Endometrium (tissue), 2 donors: ENCODE measurements at regions not wholly inside any gene's neighbourhood (a gene's known extent, or its start where the extent isn't known, plus 50 kb on each side); places are given as distances from the start of the nearest gene placed in this dataset.
"Not testable (repeated sequence)": the region's sequence is repeated elsewhere in the genome, so short reads cannot be mapped to it uniquely, and the experiment has no call there.

ENCODE experiments used
- FAIRE-seq: peaks from 2 replicates; lab custom pipeline; 2012; peaks lifted over from hg19 to GRCh38; lab: Jason Lieb, UNC
- donor health status: control.
- donor health status: control.

DNA sequence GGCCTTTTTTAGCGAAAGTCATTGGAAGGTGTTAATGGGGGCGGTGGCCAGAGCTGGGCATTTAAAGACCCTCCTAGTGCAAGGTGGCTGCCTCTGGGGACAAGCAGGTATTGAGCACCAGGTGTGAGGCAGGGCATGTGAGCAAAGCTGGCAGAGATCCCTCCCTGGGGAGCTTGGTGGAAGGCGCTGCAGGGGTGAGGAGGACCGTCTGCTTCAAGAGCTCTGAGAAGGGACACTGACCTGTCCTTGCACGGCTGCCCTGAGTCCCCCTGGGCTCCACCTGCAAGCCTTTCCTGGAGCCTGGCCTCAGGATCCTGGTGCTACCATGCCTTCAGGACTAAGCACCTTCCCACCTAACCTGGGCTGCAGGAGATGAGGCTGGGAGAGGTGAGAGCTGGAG is 127.0 kb upstream of the CIBAR2 start:
- no peak for FAIRE-seq

DNA sequence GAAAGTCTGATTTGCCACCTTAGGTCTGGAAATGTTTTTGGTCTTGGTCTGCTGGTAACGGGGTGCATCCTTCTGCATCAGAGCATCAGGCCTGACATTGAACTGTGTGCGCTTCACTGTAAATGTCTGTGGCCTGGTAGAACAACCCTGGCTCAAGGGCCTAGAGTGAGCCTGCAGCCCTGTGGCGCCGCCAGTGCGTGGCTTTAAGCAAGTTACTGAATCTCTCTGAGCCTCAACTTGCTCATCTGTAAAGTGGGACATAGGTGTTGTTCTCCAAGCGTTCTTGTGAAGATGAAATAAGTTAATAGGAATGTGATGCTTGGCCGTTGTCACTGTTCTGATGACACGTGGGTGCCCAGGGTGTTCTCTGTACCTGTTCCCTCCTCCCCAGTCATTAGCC is 127.6 kb upstream of the CIBAR2 start:
- no peak for FAIRE-seq

DNA sequence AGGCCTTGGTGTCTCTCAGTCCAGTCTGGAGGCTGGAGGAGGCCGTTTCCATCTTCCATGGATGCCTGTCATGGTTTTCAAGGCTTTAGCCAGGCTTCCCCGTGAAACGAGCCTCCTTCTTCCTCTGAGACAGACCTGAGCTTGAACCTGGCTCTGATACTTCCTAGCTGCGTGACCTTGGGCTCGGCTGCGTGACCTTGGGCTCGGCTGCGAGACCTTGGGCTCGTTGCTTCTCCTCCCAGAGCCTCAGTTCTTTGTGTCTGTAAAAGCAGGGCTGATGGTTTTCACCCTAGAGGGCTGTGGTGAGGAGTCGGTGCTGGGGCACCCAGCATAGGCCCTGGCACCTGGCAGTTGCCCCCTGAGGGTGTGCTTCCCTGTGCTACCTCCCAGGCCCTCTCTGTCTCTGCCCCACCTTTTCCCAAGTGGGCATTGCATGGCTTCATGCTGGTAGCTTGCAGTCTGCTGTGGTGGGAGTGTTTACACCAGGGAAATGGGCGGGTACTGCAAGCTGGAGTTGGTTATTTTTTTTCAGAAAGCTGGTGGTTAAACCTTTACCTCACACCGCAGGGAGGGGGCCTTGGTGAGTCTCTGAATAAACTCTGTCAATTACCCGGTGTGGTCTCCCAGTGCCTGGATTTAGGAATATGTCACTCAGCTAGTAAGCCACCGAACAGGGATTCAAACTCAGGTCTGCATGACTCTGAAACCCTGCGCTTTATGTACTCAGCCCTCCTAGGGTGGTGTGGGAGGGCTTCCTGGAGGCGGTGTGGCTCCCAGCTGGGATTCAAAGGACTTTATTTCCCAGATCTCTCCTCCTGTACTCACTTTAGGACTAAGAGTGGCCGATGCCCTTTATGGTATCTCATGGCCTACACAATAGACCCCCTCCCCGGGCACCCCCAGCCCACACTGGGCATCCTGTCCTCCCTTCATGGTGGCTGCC is 129.0 kb upstream of the CIBAR2 start:
- FAIRE-seq = no peak

DNA sequence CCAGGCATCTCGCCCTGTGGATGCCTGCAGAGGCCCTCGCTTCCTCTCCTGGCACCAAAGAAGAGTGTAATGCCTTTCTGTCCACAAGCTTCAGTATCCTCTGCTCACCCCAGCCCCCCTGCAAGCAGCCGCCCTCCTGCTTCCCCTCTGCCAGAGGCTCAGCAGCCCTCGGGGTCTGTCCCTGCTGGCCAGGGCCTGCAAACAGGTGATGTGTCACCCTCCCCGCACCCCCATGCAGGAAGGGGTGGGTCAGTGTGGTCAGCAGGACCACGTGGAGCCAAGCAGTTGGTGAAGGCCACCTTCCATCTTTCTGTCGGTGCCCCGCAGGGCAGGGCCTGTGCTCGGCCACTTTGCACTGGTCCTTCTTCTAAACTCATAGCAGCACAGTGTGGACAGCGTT is 129.9 kb upstream of the CIBAR2 start:
- FAIRE-seq = no peak

DNA sequence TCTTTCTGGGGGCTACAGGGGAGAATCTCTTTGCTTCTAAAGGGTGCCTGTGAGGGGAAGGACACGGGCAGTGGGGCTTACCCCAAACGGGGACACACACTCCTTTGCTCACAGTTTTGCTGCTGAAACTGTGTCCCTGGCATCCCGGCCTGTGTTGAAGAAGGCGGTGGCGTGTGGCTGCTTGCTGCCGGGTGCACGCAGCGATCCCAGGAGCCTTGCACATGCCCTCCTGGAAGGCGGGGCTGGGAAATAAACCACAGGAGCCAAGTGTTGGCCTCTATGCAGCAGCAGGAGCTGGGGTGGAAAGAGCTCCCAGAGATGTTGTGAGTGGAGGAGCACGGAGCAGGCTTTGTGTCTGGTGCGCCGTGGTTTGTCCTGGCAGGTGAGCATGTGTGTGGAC is 131.0 kb upstream of the CIBAR2 start:
- FAIRE-seq = no peak

DNA sequence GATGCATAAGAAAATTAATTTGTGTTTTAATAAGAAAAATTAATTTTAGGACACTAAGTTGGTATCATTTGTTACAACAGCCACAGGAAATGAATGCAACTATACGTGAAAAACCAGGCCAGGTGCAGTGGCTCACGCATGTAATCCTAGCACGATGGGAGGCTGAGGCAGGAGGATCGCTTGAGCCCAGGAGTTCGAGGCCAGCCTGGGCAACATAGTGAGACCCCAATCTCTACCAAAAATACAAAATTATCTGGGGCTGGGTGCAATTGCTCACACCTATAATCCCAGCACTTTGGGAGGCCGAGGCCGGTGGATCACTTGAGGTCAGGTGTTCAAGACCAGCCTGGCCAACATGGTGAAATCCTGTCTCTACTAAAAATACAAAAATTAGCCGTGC is 132.2 kb upstream of the CIBAR2 start:
- not testable (repeated sequence) for FAIRE-seq

DNA sequence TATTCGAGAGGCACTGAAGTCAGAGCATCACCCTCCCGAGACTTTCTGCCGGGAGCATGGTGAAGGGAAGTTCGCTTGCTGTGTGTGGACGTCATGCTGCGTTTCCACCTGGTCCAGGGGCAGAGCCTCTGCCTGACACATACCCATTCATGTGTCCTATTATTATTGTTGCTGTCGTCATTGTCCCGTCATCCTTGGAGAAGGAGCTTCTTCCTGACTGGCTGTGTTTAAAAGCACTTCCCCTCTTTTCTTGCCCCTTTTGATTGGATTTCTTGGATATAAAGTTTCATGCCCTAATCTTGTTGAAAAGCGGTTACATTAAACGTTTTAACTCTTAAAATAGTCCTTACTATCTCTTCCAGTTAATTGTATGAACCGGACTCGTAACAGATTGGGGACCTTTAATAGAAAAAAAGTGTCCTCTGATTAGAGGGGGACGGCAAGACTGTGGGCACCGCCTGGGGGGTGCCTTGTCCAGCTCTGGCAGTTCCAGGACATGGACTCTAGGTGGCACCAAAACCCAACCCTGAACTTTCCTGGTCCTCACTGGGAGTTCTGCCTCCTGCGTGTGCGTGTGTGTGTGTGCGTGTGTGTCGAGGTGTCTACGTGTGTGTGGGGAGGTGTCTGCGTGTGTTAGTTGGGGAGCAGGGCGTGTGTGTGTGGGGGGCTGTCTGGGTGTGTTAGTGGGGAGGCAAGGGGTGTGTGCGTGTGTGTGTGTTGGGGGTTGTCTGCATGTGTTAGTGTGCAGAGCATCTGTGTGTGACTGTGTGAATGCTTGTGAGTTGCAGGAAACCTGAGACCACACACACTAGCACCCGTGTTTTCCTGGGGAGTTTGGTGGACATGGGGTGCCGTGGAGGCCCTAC is 133.3 kb upstream of the CIBAR2 start:
- peak; percentile 26 for FAIRE-seq

DNA sequence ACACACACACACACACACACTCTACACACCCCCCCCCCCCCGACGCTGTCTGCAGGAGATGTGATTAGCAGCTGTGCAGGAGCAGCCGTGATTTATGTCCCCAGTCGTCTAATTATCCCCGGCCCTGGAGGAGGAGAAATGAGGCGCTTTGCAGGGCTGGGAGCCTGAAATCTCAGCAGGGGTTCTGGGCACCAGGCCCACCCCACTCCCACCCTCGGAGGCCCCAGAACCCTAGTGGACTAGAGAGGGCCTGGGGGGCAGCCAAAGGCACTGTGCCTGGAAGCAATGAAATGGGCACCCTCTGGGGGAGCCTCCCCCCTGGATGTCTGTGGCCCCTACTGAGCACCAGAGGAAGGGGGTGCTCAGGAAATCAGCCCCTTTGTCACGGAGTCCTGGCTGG is 134.2 kb upstream of the CIBAR2 start:
- FAIRE-seq = no peak

DNA sequence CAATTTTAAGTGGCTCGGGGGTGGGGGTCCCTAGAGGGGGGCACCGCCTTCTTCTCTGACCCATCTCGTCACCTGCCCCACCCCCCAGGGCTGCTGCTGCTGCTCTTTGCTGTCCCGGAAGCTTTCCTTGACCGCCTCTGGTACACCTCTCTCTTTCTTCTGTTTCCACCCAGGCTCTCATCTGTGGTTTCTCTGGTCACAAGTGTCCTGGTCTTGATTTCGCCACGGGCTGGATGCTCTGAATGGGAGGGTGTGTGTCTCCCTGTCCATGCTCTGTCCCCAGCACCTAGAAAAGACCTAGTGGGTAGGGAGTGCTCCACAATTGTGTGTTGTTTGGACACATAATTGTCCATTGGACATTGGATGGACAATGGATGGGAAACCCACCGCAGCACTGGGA is 134.7 kb upstream of the CIBAR2 start:
- no peak for FAIRE-seq

DNA sequence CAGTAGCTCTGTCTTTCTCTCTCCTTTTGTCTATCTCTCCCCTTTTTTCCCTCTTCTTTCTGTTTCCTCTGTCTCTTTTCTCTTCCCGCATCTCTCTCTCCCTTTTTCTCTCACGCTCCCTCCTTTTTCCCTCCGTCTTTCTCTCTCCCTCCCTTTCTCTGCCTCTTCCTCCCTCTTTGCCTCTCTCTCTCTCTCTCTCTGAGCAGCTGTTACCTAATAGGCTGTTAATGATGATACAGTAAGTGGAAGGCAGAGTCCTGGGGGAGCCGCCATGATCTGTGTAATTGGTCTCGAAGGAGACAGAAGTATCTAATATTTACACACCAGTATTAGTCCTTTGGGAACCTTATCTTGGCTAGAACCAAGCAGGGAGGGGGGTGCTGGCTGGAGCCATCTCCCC is 136.1 kb upstream of the CIBAR2 start:
- no peak for FAIRE-seq

DNA sequence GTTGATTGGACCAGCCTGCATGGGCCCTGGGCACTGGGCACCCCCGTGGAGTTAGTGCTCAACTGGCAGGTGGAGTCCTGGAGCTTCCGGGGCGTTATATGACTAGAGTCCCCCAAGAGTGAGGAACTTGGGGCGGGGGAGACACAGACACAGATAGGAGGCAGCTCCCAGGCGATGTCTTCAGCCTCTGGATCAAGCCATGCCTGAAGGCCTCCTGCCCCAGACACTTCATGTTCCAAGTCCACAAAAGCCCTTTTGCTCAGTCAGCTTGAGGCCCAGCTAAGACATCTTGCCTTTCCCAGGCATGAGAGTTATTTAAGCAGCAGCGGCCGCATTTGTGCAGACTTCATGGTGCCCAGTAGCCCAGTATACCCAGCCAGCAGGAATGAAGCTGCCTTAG is 136.6 kb upstream of the CIBAR2 start:
- no peak for FAIRE-seq

DNA sequence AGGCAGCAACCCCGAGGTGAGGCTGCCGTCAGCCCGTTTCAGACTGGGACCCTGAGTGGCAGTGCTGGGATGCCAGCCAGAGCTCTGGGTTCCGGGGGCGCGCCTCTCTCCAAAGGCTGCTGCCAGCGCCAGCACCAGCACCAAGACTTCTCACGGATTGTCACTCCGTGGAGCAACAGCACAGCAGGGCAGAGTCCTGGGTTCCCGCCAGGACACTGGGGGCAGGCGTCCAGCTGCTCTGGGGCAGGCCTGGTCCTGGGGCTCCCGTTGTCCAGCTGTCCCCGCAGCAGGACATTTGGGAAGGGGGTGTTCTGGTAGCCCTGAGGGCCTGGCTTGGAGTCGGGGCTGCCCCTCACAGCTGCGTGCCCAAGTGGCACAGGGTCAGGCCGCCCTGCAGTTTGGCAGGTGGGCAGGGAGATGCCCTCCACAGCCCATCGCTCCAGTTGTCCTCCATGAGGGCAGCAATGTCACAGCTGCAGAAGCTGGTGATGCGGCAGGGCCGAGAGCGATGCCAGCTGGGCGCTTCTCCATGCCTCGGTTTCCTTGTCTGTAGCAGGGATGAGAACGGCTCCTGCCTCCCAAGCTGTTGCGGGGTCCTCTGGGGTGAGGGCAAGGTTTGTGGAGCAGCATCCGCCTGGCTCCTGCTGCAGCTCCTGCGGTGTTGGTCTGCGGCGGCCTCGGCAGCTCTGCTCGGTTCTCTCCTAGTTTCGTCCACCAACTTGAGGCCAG is 137.3 kb upstream of the CIBAR2 start:
- no peak for FAIRE-seq

DNA sequence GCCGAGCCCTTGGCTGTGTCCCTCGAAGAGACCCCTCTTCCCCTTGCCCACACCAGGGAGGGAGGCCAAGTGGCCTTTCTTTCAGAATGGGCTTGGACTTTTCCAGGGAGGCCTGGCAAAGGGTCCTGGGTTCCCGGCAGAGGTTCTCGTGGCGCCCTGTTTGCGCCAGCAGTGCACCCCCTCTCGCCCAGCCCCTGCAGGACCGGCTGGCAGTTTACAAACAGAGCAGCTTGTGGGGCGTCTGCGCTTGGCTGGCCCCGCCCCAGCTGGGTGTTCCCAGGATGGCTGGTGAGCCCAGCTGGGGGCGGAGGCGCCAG is 137.8 kb upstream of the CIBAR2 start:
- FAIRE-seq = no peak

DNA sequence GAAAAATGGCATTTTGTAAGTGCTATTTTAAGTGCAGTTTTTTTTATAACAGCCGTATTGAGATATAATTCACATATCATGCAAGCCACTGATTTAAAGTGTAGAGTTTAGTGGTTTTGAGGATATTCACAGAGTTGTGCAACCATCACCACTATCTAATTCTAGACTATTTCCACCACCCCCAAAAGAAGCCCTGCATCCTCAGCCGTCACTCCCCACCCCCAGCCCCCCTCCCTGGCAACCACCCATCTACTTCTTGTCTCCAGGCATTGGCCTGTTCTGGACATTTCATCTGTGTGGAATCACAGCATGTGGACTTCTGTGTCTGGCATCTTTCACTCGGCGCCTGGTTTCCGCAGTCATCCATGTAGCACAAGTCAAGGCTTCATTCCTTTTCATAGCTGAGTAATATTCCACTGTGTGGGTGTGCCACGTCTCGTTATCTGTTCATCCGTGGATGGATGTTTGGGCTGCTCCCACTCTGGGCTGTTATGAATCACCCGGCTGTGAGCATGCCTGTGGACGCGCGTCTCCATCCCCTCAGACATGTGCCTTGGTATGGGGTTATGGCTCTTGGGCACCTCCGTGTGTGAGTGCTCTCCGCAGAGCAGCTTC is 138.4 kb upstream of the CIBAR2 start:
- no peak for FAIRE-seq

DNA sequence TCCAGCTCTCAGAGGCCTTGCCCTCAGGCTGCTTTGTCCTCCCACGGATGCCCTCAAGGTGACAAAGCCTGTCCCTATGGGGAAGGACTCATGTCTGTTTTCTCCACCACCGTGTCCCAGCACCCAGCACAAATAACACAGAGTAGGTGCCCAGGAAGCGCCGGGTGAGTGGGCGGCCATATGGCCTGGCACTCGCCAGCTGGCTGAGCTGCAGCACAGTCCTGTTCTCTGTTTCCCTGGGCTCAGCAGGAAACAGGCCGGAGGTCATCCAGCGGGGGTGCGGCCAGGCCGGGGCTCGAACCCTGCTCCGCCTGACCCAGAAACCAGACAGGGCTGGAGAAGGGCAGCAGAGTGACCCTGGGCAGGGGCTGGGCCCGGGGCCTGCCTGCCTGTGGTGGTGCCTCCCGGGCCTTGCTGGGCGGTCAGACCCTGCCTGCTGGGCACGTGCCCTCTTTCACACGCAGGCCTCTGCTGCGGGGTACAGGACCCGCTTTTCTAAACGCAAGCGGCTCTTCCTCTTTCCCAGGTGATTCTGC is 139.0 kb upstream of the CIBAR2 start:
- no peak for FAIRE-seq

DNA sequence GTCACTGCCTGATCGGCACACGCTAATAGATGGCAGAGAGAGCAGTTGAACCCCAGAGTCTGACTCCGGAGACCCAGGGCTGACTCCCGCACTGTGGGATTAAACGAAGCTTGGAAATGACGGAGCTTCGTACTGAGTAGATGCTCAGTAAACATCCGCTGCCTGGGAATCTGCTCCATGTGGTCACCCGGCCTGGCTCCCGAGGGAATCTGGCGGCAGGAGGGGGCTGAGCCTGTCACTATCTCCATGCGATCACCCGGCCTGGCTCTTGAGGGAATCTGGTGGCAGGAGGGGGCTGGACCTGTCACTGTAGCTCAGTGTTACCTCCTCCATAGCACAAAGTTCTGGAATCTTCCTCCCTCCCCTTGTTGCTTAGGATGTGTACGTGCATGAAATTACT is 139.7 kb upstream of the CIBAR2 start:
- no peak for FAIRE-seq

DNA sequence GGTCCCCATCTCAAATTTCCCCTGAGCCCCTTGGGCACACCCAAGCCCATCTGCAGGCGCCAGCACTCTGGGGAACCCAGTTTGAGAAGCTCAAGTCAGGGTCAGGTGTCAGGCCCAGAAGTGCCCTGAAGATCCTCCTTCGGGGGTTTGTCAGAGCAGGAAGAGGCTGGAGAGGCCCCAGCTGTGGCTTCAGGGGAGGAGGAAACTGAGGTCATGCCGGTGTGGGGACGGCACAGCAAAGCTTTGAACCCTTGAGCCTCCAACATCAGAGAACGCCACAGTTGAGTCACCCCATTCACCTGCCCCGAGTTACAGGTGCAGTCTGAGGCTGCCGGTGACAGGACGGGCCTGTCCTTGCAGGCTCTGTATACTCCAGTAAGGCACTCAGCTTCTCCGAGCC is 140.2 kb upstream of the CIBAR2 start:
- no peak for FAIRE-seq

DNA sequence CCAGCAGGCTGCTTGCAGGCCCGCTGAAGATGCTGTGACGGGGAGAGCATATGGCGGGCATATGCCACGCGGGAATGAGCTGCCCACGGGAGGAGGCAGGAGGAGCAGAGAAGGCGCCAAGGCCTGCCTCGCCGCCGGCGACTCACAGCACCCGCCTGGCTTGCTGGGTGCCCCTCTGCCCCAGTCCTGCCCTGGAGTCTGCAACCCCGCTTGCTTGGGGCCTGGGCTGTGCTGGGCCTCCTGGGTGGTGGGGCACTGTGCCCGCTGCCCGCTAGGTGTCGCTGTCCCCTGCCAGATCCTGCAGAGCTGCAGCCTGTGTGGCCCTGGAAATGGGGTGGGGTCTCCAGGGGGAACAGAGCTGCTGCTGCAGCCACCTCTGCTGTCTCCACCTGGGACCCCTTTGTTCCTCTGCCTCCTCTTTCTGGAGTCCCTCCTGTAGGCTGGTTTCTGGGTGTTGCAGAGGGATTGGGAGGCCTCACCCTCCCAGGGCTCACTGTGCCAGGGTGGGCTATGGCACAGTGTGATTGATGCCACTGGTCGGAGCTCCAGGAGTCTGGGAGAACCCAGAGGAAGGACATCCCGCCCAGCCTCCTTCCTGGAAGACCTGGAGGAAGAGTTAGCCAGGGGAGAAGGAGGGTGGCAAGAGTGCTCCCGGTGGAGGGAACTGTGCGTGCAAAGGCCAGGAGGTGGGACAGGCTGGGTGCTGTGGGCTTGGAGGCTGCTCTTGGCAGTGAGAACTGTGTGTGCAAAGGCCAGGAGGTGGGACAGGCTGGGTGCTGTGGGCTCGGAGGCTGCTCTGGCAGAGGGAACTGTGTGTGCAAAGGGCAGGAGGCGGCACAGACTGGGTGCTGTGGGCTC is 141.0 kb upstream of the CIBAR2 start:
- no peak for FAIRE-seq

DNA sequence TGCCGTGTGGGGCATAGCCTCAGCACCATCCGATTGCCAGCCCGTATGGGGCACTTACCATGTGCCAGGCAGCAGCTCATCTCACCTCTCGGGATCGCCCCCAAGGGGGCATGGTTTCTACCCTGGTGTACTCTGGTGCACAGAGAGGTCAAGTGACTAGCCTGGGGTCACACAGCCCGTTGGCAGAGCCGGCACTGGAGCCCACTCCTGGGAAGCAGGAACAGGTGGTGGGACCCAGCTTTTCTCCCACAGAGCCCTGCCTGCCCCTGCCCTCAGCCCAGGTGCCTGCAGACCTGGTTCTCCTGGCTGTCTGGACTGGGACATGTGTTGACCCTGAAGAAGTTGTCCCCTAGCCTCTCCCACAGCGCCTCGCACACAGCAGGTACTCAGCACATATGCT is 141.8 kb upstream of the CIBAR2 start:
- no peak for FAIRE-seq

DNA sequence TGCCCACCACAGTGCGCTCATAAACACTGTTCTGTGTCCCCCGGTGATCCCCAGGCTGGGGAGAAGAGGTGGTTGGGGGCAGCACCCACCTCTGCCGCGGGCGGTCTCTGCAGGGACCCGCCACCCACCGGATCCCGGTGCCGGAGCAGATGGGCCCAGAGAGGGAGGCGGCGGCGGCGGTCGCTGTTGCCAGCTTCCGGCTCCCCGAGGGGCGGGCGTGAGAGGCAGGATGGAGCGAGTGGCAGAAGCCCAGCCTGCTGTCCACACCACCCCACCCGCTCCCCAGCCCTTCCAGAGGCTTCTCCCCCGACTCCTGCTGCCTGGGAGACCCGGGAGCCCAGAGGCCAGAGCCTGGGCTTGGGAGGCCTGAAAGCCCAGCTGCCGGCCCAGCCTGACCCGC is 142.6 kb upstream of the CIBAR2 start:
- FAIRE-seq = no peak

DNA sequence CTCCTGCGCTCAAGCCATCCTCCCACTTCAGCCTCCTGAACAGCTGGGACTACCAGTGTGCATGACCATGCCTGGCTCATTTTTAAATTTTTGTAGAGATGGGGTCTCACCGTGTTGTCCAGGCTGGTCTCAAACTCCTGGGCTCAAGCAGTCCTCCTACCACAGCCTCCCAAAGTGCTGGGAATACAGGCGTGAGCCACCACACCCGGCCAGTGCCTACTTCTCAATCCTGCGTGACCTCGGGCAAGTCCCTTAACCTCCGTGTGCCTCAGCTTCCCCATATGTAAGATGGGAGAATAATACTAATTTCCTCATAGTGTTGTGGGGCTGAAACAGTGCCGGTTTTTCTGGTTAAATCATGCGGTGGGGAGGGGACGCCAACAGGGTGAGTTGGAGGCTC is 143.5 kb upstream of the CIBAR2 start:
- no peak for FAIRE-seq
